ENCODE measurements at regions not wholly inside any gene's neighbourhood (a gene's known extent, or its start where the extent isn't known, plus 50 kb on each side); places are given as distances from the start of the nearest gene placed in this dataset.

DNA sequence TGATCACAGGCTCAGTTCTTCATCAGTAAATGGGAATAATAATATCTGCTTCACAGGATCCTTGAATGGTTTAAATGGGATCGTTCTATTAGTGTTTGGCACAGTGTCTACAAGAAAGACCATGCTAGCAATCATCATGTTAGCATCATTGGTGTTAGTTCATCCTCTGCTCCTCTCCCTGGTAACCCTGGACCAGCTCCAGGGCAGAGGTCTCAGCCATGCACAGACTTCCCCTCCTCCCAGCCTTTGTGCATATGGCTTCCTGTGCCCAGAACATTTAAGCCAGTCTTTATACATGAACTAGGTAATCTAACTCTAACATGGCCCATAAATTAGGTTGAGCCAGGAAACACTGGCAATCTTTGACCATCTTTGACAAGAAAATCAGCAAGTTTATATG, 180.2 kb downstream of the EPM2A start:
- TF ChIP-seq, protein P1, sequence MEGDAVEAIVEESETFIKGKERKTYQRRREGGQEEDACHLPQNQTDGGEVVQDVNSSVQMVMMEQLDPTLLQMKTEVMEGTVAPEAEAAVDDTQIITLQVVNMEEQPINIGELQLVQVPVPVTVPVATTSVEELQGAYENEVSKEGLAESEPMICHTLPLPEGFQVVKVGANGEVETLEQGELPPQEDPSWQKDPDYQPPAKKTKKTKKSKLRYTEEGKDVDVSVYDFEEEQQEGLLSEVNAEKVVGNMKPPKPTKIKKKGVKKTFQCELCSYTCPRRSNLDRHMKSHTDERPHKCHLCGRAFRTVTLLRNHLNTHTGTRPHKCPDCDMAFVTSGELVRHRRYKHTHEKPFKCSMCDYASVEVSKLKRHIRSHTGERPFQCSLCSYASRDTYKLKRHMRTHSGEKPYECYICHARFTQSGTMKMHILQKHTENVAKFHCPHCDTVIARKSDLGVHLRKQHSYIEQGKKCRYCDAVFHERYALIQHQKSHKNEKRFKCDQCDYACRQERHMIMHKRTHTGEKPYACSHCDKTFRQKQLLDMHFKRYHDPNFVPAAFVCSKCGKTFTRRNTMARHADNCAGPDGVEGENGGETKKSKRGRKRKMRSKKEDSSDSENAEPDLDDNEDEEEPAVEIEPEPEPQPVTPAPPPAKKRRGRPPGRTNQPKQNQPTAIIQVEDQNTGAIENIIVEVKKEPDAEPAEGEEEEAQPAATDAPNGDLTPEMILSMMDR (IDR thresholded peaks at IDR 0.05; ENCODE audit: borderline replicate concordance, insufficient read depth, low read depth, low read length), result no peak
- H3K4me3 ChIP-seq (ENCODE audit: low read depth, low read length), result no peak overlapping the region

DNA sequence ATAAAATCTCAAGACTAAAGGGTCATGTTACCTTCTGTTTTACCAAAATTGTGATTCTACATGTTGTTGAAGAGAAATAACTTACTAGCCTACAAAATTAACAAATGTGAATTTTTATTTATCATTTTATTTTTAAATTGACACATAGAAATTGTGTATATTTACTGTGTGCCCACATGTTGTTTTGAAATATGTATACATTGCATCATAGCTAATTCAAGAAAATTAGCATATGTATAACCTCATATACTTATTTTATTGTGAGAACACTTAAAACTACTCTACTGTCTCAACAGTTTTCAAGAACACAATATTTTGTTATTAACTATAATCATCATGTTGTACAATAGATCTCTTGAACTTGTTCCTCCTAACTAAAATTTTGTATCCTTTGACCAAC, 177.8 kb downstream of the EPM2A start:
- TF ChIP-seq, protein P1 (IDR thresholded peaks at IDR 0.05; ENCODE audit: borderline replicate concordance, insufficient read depth, low read depth, low read length), result no peak
- no peak overlapping the region for H3K4me3 ChIP-seq (ENCODE audit: low read depth, low read length)

DNA sequence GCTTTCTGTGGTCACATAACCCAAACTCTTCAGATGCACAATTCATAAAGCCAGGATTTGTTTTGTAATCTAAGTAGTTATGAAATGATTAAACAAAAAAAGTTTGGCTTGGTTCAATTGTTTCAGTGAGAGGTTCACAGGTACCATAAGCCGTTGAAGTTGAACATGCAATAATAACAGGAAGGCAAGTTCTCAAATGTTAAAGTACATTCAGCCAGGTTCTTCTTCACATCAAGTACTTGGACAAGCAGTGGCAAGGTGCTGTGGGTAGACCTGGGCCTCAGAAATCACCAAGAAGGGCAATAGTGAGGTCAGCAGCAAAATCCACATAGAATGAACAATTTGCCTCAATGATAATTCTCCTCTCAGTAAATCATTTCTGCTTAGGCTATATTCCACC, 175.5 kb downstream of the EPM2A start:
- TF ChIP-seq, protein P1 (IDR thresholded peaks at IDR 0.05; ENCODE audit: borderline replicate concordance, insufficient read depth, low read depth, low read length), result no peak
- no peak overlapping the region for H3K4me3 ChIP-seq (ENCODE audit: low read depth, low read length)

DNA sequence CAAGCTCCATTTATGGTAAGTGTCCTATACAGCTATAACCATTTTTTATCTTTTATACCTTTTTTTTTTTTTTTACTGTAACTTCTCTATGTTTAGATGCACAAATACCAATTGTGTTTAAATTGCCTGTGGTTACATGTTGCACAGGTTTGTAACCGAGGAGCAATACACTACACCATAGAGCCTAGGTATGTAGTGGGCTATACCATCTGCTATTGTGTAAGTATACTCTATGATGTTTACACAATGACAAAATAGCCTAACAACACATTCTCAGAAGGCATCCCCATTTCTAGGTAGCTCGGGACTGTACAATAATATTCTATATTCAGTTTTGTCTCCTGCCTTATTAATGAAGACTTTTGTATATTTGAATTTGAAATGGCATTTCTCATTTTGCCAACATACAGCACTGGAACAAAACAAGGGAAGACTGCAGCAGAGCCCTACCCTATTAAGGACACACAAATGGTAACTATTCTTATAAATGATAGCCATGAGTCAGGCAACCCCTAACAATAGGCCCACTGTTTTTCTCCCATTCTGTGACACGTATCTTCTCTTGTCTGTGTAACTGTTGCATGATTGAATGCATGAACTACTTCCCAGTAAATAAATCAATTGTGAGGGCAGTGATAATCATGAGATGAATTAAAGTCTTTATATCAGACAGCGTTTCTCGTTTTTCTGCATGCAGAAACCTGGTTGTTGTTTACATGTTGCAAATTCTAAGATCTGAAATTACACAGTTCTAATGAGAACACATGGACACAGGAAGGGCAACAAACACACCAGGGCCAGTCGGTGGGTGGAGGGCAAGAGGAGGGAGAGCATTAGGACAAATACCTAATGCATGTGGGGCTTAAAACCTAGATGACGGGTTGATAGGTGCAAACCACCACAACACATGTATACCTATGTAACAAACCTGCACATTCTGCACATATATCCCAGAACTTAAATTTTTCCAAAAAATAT, 173.9 kb downstream of the EPM2A start:
- TF ChIP-seq, protein P1 (IDR thresholded peaks at IDR 0.05; ENCODE audit: borderline replicate concordance, insufficient read depth, low read depth, low read length), result no peak

DNA sequence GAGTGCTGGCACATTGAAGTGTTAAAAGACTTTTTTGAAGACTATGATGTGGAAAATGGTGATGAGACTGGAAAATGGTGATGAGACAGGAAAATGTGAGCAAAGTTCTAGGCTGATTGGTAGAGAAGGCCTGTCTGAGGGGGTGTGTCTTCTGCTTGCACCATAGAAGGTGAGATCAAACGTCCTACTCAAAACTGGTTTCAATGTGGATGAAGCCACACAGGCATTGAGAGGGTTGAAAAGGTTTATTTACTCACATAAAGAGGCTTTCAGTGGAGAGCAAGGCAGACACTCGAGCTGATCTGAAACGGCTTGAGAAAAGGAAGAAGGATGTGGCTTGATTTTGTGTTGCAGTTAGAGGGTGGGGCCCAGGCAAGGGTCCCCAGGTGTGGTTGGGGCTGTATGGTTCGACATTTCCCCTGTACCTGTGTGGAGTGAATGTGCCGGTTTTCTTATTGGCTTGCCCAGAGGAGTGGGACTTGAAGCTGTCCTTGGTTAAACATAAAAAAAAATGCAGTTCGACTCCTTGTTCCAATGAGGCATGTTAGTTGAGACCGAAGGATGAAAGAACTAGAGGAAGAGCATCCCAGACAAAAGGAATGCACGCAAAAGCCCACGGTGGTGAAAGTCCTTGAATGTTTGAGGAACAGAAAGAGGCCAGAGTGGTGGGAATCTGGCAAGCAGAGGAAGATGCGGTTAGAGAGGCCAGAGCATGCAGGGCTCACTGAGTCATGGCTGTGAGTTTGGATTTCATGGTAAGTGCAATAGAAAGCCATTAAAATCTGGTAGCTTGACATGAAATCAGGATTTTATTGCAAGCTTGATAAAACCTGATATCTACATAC, 172.3 kb downstream of the EPM2A start:
- no peak overlapping the region for H3K4me3 ChIP-seq (ENCODE audit: low read depth, low read length)
- TF ChIP-seq, protein P1 (IDR thresholded peaks at IDR 0.05; ENCODE audit: borderline replicate concordance, insufficient read depth, low read depth, low read length), result no peak

More for the DNA sequence above, 173.9 kb downstream of the EPM2A start:
- no peak overlapping the region for H3K4me3 ChIP-seq (ENCODE audit: low read depth, low read length)

DNA sequence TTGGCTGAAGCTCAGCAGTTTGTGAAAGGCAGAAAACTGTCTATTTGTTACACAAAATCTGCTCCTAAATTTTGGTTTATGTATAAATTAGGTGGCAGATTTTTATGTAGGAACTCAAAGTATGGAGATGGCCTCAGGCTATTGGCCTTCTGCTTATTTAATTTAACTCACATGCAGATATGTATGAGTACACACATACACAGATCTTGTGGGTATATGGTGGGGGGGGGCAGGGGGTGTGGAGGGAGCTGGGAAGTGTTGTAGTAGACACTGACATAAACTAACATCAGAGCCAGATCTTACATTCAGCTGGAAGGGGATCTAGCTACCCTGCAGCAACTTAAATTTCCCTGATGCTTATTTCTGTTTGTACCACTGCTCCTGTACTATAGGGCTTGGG, 170.8 kb downstream of the EPM2A start:
- H3K4me3 ChIP-seq (ENCODE audit: low read depth, low read length), result no peak overlapping the region

More for the DNA sequence above, 170.8 kb downstream of the EPM2A start:
- TF ChIP-seq, protein P1 (IDR thresholded peaks at IDR 0.05; ENCODE audit: borderline replicate concordance, insufficient read depth, low read depth, low read length), result no peak
